ENCODE measurements at regions not wholly inside any gene's neighbourhood (a gene's known extent, or its start where the extent isn't known, plus 50 kb on each side); places are given as distances from the start of the nearest gene placed in this dataset.
"Not testable (repeated sequence)": the region's sequence is repeated elsewhere in the genome, so short reads cannot be mapped to it uniquely, and the experiment has no call there.

GRCh38 chr1:61028136-61028535 is 54.2 kb upstream of the NFIA start:
- DNase-seq (ENCODE audit: low spot score in 2 of 2) (no peak), FAIRE-seq (no peak)

GRCh38 chr1:61018068-61018467 is 64.3 kb upstream of the NFIA start:
- not testable (repeated sequence) for FAIRE-seq; DNase-seq (ENCODE audit: low spot score in 2 of 2)

- DNase-seq (ENCODE audit: low spot score in 2 of 2) = no peak
Measured at GRCh38 chr1:61017651-61018050, 64.7 kb upstream of the NFIA start.

GRCh38 chr1:61013946-61014667 is 68.3 kb upstream of the NFIA start:
- no peak for FAIRE-seq
- DNase-seq (ENCODE audit: low spot score in 2 of 2) = no peak

More at GRCh38 chr1:61017651-61018050, 64.7 kb upstream of the NFIA start:
- no peak for FAIRE-seq

- FAIRE-seq = no peak
Measured at GRCh38 chr1:61013189-61013945, 69.0 kb upstream of the NFIA start.

GRCh38 chr1:61012341-61012761 is 70.0 kb upstream of the NFIA start:
- no peak for FAIRE-seq

More at GRCh38 chr1:61013189-61013945, 69.0 kb upstream of the NFIA start:
- DNase-seq (ENCODE audit: low spot score in 2 of 2) = no peak

GRCh38 chr1:61011561-61012263 is 70.6 kb upstream of the NFIA start:
- DNase-seq (ENCODE audit: low spot score in 2 of 2) (no peak), FAIRE-seq (no peak)

More at GRCh38 chr1:61012341-61012761, 70.0 kb upstream of the NFIA start:
- no peak for DNase-seq (ENCODE audit: low spot score in 2 of 2)

- FAIRE-seq (no peak), DNase-seq (ENCODE audit: low spot score in 2 of 2) (no peak)
Measured at GRCh38 chr1:61007534-61008364, 74.6 kb upstream of the NFIA start.

- DNase-seq (ENCODE audit: low spot score in 2 of 2) (no peak), FAIRE-seq (no peak)
Measured at GRCh38 chr1:61005614-61006580, 76.5 kb upstream of the NFIA start.

GRCh38 chr1:61004262-61005003 is 77.9 kb upstream of the NFIA start:
- DNase-seq (ENCODE audit: low spot score in 2 of 2) (no peak), FAIRE-seq (no peak)

- no peak for FAIRE-seq
- DNase-seq (ENCODE audit: low spot score in 2 of 2) = no peak
Measured at GRCh38 chr1:61000327-61000726, 82.0 kb upstream of the NFIA start.

GRCh38 chr1:60998786-60999185 is 83.6 kb upstream of the NFIA start:
- FAIRE-seq (no peak), DNase-seq (ENCODE audit: low spot score in 2 of 2) (no peak)

- DNase-seq (ENCODE audit: low spot score in 2 of 2) (no peak), FAIRE-seq (no peak)
Measured at GRCh38 chr1:60994828-60995492, 87.4 kb upstream of the NFIA start.

- DNase-seq (ENCODE audit: low spot score in 2 of 2) = no peak
- FAIRE-seq = no peak
Measured at GRCh38 chr1:60994369-60994768, 88.0 kb upstream of the NFIA start.

GRCh38 chr1:60992165-60992564 is 90.2 kb upstream of the NFIA start:
- DNase-seq (ENCODE audit: low spot score in 2 of 2) (no peak), FAIRE-seq (no peak)

GRCh38 chr1:60990714-60991090 is 91.7 kb upstream of the NFIA start:
- no peak for DNase-seq (ENCODE audit: low spot score in 2 of 2)

GRCh38 chr1:60989749-60990713 is 92.3 kb upstream of the NFIA start:
- DNase-seq (ENCODE audit: low spot score in 2 of 2) (no peak), FAIRE-seq (no peak)

More at GRCh38 chr1:60990714-60991090, 91.7 kb upstream of the NFIA start:
- no peak for FAIRE-seq
